HCT116 (cell line): ENCODE measurements at regions not wholly inside any gene's neighbourhood (a gene's known extent, or its start where the extent isn't known, plus 50 kb on each side); places are given as distances from the start of the nearest gene placed in this dataset.

Experiments
- CBX3 ChIP-seq: IDR thresholded peaks from 2 replicates; pipeline ENCODE4 v1.6.1; 2012; ENCODE audit warnings: low read depth
- POLR2A ChIP-seq: IDR thresholded peaks from 2 replicates; pipeline ENCODE4 v1.7.0; 2011; ENCODE audit warnings: borderline replicate concordance; ENCODE audit not compliant: insufficient read depth, insufficient read length; ENCODE audit errors: extremely low read depth
- POLR2AphosphoS5 ChIP-seq: IDR thresholded peaks from 2 replicates; pipeline ENCODE4 v1.6.1; 2011; ENCODE audit warnings: mild to moderate bottlenecking, low read depth, low read length, moderate library complexity
- TCF7L2 ChIP-seq: IDR thresholded peaks from 2 replicates; pipeline ENCODE4 v1.7.0; 2011; ENCODE audit warnings: borderline replicate concordance, inconsistent platforms; ENCODE audit not compliant: insufficient read depth, insufficient read length; ENCODE audit errors: extremely low read depth
- TF ChIP-seq, protein P1 (sequence below), 3 experiments: fragments of 200-600 bp in 1 of 3; sonication (generic) in 1 of 3; IDR thresholded peaks in 2 of 3; conservative IDR thresholded peaks in 1 of 3; 2 replicates each; pipeline ENCODE4 v1.5.1; 2012 to 2017; ENCODE audit warnings: low read depth in 2 of 3, low read length in 2 of 3, antibody characterized with exemption in 1 of 3, borderline replicate concordance in 1 of 3, control low read depth in 1 of 3, mild to moderate bottlenecking in 1 of 3, mixed read lengths in 1 of 3, mixed run types in 1 of 3, moderate library complexity in 1 of 3; ENCODE audit not compliant: insufficient read depth in 1 of 3
- TF ChIP-seq, protein P2 (sequence below): IDR thresholded peaks from 2 replicates; pipeline ENCODE4 v1.6.1; 2012
- TF ChIP-seq, protein P3 (sequence below): IDR thresholded peaks from 2 replicates; pipeline ENCODE4 v1.6.1; 2012

DNA sequence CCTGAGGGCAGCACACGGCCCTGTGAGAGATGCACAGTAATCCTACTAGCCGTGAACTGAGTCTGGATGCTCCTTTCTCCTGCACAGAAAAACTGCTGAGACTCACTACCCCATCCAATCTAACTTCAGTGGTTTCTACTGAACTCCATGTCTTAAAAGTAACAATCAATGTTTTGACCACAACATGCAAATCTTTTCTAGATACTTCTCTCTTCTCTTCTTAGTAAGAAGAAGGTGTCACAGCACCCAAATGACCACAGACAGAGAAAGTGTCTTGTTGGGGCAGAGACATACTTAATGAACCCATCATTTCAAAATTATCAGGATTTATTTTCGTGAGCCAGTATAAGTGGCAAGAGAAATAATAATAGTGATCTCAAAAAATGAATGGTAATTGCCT is 285.8 kb upstream of the MEF2C start:
- TF ChIP-seq, protein P1, sequence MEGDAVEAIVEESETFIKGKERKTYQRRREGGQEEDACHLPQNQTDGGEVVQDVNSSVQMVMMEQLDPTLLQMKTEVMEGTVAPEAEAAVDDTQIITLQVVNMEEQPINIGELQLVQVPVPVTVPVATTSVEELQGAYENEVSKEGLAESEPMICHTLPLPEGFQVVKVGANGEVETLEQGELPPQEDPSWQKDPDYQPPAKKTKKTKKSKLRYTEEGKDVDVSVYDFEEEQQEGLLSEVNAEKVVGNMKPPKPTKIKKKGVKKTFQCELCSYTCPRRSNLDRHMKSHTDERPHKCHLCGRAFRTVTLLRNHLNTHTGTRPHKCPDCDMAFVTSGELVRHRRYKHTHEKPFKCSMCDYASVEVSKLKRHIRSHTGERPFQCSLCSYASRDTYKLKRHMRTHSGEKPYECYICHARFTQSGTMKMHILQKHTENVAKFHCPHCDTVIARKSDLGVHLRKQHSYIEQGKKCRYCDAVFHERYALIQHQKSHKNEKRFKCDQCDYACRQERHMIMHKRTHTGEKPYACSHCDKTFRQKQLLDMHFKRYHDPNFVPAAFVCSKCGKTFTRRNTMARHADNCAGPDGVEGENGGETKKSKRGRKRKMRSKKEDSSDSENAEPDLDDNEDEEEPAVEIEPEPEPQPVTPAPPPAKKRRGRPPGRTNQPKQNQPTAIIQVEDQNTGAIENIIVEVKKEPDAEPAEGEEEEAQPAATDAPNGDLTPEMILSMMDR (IDR thresholded peaks at IDR 0.05 in 2 of 3, conservative IDR thresholded peaks at IDR 0.05 in 1 of 3; ENCODE audit: borderline replicate concordance in 1 of 3, insufficient read depth in 1 of 3, low read depth in 2 of 3, low read length in 2 of 3): no peak
- TF ChIP-seq POLR2A: no peak
- TF ChIP-seq, protein P2, sequence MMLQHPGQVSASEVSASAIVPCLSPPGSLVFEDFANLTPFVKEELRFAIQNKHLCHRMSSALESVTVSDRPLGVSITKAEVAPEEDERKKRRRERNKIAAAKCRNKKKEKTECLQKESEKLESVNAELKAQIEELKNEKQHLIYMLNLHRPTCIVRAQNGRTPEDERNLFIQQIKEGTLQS: no peak
- TF ChIP-seq, protein P3, sequence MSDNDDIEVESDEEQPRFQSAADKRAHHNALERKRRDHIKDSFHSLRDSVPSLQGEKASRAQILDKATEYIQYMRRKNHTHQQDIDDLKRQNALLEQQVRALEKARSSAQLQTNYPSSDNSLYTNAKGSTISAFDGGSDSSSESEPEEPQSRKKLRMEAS: no peak
- TF ChIP-seq POLR2AphosphoS5: no peak
- no peak for TF ChIP-seq CBX3
- no peak for TF ChIP-seq TCF7L2
